ENCODE measurements at regions not wholly inside any gene's neighbourhood (a gene's known extent, or its start where the extent isn't known, plus 50 kb on each side); places are given as distances from the start of the nearest gene placed in this dataset.

DNA sequence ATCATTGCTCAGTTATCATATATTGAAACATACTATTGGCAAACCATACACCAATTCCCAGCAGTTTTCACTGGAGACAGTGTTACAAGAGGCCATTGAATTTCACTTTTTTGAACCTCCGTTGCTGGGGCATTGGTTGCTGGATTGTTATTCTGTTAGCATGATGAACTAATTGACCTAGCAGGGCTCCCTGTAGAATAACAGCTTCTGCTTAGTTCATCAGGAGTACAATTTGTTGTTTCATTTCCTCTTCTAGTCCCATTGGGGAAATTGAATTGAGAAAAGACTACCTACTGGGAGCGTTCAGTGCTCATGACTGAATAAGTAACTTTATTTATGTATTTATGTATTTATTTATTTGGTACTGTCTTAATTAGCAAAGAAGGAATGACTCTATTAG lies 151.6 kb downstream of the SLIT2 start:
- TF ChIP-seq, protein P1, sequence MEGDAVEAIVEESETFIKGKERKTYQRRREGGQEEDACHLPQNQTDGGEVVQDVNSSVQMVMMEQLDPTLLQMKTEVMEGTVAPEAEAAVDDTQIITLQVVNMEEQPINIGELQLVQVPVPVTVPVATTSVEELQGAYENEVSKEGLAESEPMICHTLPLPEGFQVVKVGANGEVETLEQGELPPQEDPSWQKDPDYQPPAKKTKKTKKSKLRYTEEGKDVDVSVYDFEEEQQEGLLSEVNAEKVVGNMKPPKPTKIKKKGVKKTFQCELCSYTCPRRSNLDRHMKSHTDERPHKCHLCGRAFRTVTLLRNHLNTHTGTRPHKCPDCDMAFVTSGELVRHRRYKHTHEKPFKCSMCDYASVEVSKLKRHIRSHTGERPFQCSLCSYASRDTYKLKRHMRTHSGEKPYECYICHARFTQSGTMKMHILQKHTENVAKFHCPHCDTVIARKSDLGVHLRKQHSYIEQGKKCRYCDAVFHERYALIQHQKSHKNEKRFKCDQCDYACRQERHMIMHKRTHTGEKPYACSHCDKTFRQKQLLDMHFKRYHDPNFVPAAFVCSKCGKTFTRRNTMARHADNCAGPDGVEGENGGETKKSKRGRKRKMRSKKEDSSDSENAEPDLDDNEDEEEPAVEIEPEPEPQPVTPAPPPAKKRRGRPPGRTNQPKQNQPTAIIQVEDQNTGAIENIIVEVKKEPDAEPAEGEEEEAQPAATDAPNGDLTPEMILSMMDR (IDR thresholded peaks at IDR 0.05; ENCODE audit: insufficient read depth, low read length, poor library complexity, severe bottlenecking) = no peak
- TF ChIP-seq EZH2phosphoT487 (conservative IDR thresholded peaks at IDR 0.05; ENCODE audit: low read length) = no peak
